ENCODE measurements at regions not wholly inside any gene's neighbourhood (a gene's known extent, or its start where the extent isn't known, plus 50 kb on each side); places are given as distances from the start of the nearest gene placed in this dataset.

DNA sequence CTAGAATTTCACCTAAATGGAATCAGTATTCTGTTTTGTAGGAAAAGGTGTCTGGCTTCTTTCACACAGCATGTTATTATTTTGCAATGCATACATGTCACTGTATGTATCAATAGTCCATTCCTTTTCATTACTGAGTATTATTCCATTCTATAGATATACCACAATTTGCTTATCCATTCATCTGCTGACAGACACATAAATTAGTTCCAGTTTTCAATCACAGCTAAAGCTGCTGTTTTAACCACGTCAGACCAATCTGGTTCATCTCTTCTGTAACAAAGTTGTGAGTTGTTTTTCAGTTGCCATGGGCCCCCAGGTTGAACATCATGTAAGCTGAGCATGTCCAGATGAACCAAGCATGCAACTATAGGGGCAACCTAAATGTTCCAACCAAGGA is 282.1 kb upstream of the MKLN1 start:
- Mint-ChIP-seq H3K9me3 (peaks cover 11% of the 10 kb centered on the region), H3K27me3 (ENCODE audit: low read depth) (no peaks in the 10 kb centered on the region), H3K36me3 (peaks cover 26% of the 10 kb centered on the region), H3K27ac (no peak overlapping the region), H3K4me1 (peaks cover 30% of the 10 kb centered on the region), H3K4me3 (no peak overlapping the region)
- no peak for ATAC-seq
- no peak for DNase-seq (ENCODE audit: low spot score)
- POLR2A ChIA-PET: no interaction called here
- TF ChIP-seq MYBL2 (CRISPR knock-in tag; IDR thresholded peaks at IDR 0.05) (no peak), HMGA2 (CRISPR knock-in tag; IDR thresholded peaks at IDR 0.05) (no peak), SP1 (CRISPR knock-in tag; conservative IDR thresholded peaks at IDR 0.05) (no peak), ZBTB21 (CRISPR knock-in tag; IDR thresholded peaks at IDR 0.05; ENCODE audit: borderline replicate concordance) (no peak), NR2C2 (CRISPR knock-in tag; IDR thresholded peaks at IDR 0.05) (no peak)
- TF ChIP-seq, protein P1, sequence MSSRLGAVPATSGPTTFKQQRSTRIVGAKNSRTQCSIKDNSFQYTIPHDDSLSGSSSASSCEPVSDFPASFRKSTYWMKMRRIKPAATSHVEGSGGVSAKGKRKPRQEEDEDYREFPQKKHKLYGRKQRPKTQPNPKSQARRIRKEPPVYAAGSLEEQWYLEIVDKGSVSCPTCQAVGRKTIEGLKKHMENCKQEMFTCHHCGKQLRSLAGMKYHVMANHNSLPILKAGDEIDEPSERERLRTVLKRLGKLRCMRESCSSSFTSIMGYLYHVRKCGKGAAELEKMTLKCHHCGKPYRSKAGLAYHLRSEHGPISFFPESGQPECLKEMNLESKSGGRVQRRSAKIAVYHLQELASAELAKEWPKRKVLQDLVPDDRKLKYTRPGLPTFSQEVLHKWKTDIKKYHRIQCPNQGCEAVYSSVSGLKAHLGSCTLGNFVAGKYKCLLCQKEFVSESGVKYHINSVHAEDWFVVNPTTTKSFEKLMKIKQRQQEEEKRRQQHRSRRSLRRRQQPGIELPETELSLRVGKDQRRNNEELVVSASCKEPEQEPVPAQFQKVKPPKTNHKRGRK (CRISPR knock-in tag; IDR thresholded peaks at IDR 0.05; ENCODE audit: borderline replicate concordance): no peak
- CTCF ChIA-PET: no interaction called here

DNA sequence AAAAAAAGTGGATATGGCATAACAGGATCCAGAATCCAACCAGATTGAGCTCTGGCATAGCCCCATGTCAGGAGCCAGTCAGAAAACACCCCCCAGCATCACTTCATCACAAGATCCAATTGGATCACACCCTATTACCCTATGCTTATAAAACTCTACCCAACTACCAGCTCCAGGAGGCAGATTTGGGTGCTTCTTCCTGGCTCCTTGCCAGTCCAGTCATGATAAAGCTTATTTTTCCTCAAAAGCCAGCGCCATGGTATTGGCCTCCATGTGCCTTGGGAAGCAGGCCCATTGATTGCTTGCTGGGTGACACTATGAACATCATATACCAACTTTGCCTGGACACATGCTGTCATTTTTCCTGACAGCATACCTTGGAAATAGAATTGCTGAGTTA is 281.4 kb upstream of the MKLN1 start:
- POLR2A ChIA-PET: no interaction called here

DNA sequence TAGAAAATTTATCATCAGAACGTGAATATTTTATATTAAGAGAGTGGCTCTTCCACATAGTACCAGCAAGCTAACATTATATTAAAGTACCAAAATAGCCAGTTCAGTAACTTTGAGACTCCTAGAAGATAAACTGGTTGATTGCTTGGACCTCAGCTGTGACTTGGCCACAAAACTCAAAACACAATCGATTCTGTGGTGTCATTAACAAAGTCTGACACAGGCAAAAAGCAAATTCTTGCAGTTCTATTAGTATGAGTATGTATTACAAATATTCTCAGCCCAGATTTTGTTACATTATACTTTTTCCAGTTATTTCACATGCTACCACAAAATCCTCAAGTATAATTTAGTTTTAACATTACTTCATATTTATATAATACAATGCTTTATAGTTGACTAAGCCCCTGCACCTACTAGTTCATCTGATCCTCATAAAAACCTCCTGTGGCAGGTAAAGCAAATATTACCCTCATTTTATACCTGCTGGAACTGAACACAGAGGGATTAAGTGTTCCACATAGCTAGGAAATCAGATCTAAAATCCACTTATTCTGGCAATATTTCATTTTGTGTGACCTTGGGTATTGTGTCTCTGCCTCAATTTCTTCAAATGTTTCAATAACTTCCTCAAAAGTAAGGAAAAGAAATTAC is 279.9 kb upstream of the MKLN1 start:
- ATAC-seq (no peak), DNase-seq (ENCODE audit: low spot score) (no peak)
- H3K36me3 Mint-ChIP-seq: peaks cover 26% of the 10 kb centered on the region
- ChIA-PET POLR2A (no interaction called here), CTCF (no interaction called here)
- no peak for TF ChIP-seq SOX15 (CRISPR knock-in tag; IDR thresholded peaks at IDR 0.05)
- TF ChIP-seq, protein P1 (CRISPR knock-in tag; IDR thresholded peaks at IDR 0.05; ENCODE audit: borderline replicate concordance): no peak
- no peak for TF ChIP-seq ZNF138 (CRISPR knock-in tag; conservative IDR thresholded peaks at IDR 0.05)
- TF ChIP-seq RELA (CRISPR knock-in tag; IDR thresholded peaks at IDR 0.05; ENCODE audit: borderline replicate concordance): no peak
- H3K4me3 Mint-ChIP-seq: no peak overlapping the region
- peaks cover 18% of the 10 kb centered on the region for H3K4me1 Mint-ChIP-seq
- H3K9me3 Mint-ChIP-seq: peaks cover 11% of the 10 kb centered on the region
- no peak overlapping the region for H3K27ac Mint-ChIP-seq
- no peaks in the 10 kb centered on the region for H3K27me3 Mint-ChIP-seq (ENCODE audit: low read depth)

More for the DNA sequence above, 281.4 kb upstream of the MKLN1 start:
- peaks cover 11% of the 10 kb centered on the region for H3K9me3 Mint-ChIP-seq
- H3K4me1 Mint-ChIP-seq: peaks cover 28% of the 10 kb centered on the region
- peaks cover 26% of the 10 kb centered on the region for H3K36me3 Mint-ChIP-seq
- H3K27me3 Mint-ChIP-seq (ENCODE audit: low read depth): no peaks in the 10 kb centered on the region
- no peak for TF ChIP-seq MYBL2 (CRISPR knock-in tag; IDR thresholded peaks at IDR 0.05)
- no peak for DNase-seq (ENCODE audit: low spot score)
- no peak for ATAC-seq
- CTCF ChIA-PET: interaction anchor here (0.5 to 0.8 kb wide), 2 partner anchors 23 to 149 kb away, joined by 3 read pairs; no protein-coding TSS in a partner anchor
- no peak overlapping the region for H3K27ac Mint-ChIP-seq
- no peak overlapping the region for H3K4me3 Mint-ChIP-seq

DNA sequence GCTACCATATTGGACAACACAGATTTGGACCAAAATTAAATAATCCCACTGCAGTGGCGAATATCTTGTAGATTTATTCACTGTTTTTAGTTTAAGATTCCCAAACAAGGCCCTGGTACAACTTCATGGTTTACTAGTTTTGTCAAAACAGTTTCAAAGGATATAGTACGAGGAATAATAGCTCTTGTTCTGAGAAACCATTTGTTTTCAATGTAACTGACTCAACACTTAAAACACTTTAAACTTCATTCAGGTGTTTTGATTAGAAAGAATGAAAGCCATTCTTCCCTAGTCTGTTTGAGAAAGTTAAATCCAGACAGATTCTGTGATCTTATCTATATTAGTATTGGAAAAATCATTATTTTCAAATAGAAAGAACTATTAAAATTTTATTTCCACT is 276.4 kb upstream of the MKLN1 start:
- no peak overlapping the region for H3K27ac Mint-ChIP-seq
- peaks cover 17% of the 10 kb centered on the region for H3K36me3 Mint-ChIP-seq
- no peak overlapping the region for H3K4me3 Mint-ChIP-seq
- H3K9me3 Mint-ChIP-seq: peaks cover 11% of the 10 kb centered on the region
- POLR2A ChIA-PET: no interaction called here
- H3K4me1 Mint-ChIP-seq: peaks cover 17% of the 10 kb centered on the region
- no peak for DNase-seq (ENCODE audit: low spot score)
- CTCF ChIA-PET: interaction anchor here (1.5 to 1.6 kb wide), 2 partner anchors 18 to 154 kb away, joined by 4 to 7 read pairs; no protein-coding TSS in a partner anchor
- no peaks in the 10 kb centered on the region for H3K27me3 Mint-ChIP-seq (ENCODE audit: low read depth)
- no peak for ATAC-seq
- TF ChIP-seq GTF2I (CRISPR knock-in tag; conservative IDR thresholded peaks at IDR 0.05) (no peak), CREM (CRISPR knock-in tag; IDR thresholded peaks at IDR 0.05) (no peak), FOXK1 (CRISPR knock-in tag; IDR thresholded peaks at IDR 0.05) (no peak), RELA (CRISPR knock-in tag; IDR thresholded peaks at IDR 0.05; ENCODE audit: borderline replicate concordance) (no peak), ZNF396 (CRISPR knock-in tag; IDR thresholded peaks at IDR 0.05; ENCODE audit: borderline replicate concordance) (no peak), CBFB (CRISPR knock-in tag; IDR thresholded peaks at IDR 0.05; ENCODE audit: low read depth) (no peak)
- TF ChIP-seq, protein P2, sequence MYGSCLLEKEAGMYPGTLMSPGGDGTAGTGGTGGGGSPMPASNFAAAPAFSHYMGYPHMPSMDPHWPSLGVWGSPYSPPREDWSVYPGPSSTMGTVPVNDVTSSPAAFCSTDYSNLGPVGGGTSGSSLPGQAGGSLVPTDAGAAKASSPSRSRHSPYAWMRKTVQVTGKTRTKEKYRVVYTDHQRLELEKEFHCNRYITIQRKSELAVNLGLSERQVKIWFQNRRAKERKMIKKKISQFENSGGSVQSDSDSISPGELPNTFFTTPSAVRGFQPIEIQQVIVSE (CRISPR knock-in tag; IDR thresholded peaks at IDR 0.05; ENCODE audit: borderline replicate concordance): no peak
- TF ChIP-seq, protein P3, sequence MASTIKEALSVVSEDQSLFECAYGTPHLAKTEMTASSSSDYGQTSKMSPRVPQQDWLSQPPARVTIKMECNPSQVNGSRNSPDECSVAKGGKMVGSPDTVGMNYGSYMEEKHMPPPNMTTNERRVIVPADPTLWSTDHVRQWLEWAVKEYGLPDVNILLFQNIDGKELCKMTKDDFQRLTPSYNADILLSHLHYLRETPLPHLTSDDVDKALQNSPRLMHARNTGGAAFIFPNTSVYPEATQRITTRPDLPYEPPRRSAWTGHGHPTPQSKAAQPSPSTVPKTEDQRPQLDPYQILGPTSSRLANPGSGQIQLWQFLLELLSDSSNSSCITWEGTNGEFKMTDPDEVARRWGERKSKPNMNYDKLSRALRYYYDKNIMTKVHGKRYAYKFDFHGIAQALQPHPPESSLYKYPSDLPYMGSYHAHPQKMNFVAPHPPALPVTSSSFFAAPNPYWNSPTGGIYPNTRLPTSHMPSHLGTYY (CRISPR knock-in tag; IDR thresholded peaks at IDR 0.05): no peak
- TF ChIP-seq, protein P4, sequence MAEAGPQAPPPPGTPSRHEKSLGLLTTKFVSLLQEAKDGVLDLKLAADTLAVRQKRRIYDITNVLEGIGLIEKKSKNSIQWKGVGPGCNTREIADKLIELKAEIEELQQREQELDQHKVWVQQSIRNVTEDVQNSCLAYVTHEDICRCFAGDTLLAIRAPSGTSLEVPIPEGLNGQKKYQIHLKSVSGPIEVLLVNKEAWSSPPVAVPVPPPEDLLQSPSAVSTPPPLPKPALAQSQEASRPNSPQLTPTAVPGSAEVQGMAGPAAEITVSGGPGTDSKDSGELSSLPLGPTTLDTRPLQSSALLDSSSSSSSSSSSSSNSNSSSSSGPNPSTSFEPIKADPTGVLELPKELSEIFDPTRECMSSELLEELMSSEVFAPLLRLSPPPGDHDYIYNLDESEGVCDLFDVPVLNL (CRISPR knock-in tag; IDR thresholded peaks at IDR 0.05; ENCODE audit: borderline replicate concordance, low read depth): no peak
- TF ChIP-seq, protein P5, sequence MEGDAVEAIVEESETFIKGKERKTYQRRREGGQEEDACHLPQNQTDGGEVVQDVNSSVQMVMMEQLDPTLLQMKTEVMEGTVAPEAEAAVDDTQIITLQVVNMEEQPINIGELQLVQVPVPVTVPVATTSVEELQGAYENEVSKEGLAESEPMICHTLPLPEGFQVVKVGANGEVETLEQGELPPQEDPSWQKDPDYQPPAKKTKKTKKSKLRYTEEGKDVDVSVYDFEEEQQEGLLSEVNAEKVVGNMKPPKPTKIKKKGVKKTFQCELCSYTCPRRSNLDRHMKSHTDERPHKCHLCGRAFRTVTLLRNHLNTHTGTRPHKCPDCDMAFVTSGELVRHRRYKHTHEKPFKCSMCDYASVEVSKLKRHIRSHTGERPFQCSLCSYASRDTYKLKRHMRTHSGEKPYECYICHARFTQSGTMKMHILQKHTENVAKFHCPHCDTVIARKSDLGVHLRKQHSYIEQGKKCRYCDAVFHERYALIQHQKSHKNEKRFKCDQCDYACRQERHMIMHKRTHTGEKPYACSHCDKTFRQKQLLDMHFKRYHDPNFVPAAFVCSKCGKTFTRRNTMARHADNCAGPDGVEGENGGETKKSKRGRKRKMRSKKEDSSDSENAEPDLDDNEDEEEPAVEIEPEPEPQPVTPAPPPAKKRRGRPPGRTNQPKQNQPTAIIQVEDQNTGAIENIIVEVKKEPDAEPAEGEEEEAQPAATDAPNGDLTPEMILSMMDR (IDR thresholded peaks at IDR 0.05): no peak

All from WTC11 (cell line).